Stimulated activated naive B cell treated with anti-CD40 and anti-IgM and Interleukin-4, amounts not matched to agents 10 μg/mL and 1 μg/mL and 100 μg/mL, for 72 hours (primary cell): ENCODE measurements at regions not wholly inside any gene's neighbourhood (a gene's known extent, or its start where the extent isn't known, plus 50 kb on each side); places are given as distances from the start of the nearest gene placed in this dataset.

Experiments
- ATAC-seq, 2 donors: fragments of 150-1000 bp; cut with Tn5 transposase; replicated peaks; 2 replicates each; pipeline ENCODE4 v1.10.0; 2021; ENCODE audit warnings: moderate library complexity in 1 of 2
- DNase-seq: peaks from one replicate; pipeline ENCODE4 v3.0.0; 2021
- H3K27ac Mint-ChIP-seq: one replicate; pipeline ENCODE4 v1.8.0; 2022; ENCODE audit warnings: mild to moderate bottlenecking, mixed read lengths
- H3K27me3 Mint-ChIP-seq, 2 donors: one replicate each; pipeline ENCODE4 v1.8.0; 2022; ENCODE audit warnings: mixed read lengths in 2 of 2
- H3K36me3 Mint-ChIP-seq, 2 donors: one replicate each; pipeline ENCODE4 v1.8.0; 2022; ENCODE audit warnings: mixed read lengths in 2 of 2, mild to moderate bottlenecking in 1 of 2
- H3K4me1 Mint-ChIP-seq, 2 donors: one replicate each; pipeline ENCODE4 v1.8.0; 2022; ENCODE audit warnings: mixed read lengths in 2 of 2, mild to moderate bottlenecking in 1 of 2
- H3K4me3 Mint-ChIP-seq, 2 donors: one replicate each; pipeline ENCODE4 v1.8.0; 2022; ENCODE audit warnings: mild to moderate bottlenecking in 2 of 2, mixed read lengths in 2 of 2, moderate library complexity in 1 of 2
- H3K9me3 Mint-ChIP-seq, 2 donors: one replicate each; pipeline ENCODE4 v1.8.0; 2022; ENCODE audit warnings: mixed read lengths in 2 of 2, mild to moderate bottlenecking in 1 of 2

- no peak overlapping the region for H3K4me3 Mint-ChIP-seq
- no peak overlapping the region for H3K27ac Mint-ChIP-seq
- H3K27me3 Mint-ChIP-seq = peaks cover 5 to 6% of the 10 kb centered on the region in 2 donors
- H3K9me3 Mint-ChIP-seq = peaks cover 1 to 2% of the 10 kb centered on the region in 2 donors
- H3K36me3 Mint-ChIP-seq = no peaks in the 10 kb centered on the region
- DNase-seq (no peak), ATAC-seq (no peak)
- H3K4me1 Mint-ChIP-seq = peaks cover 24% of the 10 kb centered on the region in 2 donors
These were observed 170.3 kb upstream of the TNFAIP3 start for GRCh38 chr6:137696765-137697164.

- Mint-ChIP-seq H3K36me3 (no peaks in the 10 kb centered on the region), H3K4me1 (peaks cover 25 to 30% of the 10 kb centered on the region in 2 donors), H3K27ac (no peak overlapping the region), H3K27me3 (peaks cover 5% of the 10 kb centered on the region in 2 donors), H3K4me3 (no peak overlapping the region), H3K9me3 (no peaks in the 10 kb centered on the region)
- ATAC-seq = peak; percentile 45 to 57
- DNase-seq = no peak
These were observed 169.7 kb upstream of the TNFAIP3 start for GRCh38 chr6:137697267-137697938.

GRCh38 chr6:137698636-137699030 lies 168.4 kb upstream of the TNFAIP3 start:
- H3K36me3 Mint-ChIP-seq = no peaks in the 10 kb centered on the region
- no peak overlapping the region for H3K27ac Mint-ChIP-seq
- ATAC-seq (peak; percentile 29 to 32), DNase-seq (no peak)
- H3K9me3 Mint-ChIP-seq = no peaks in the 10 kb centered on the region
- peaks cover 5% of the 10 kb centered on the region in 2 donors for H3K27me3 Mint-ChIP-seq
- no peak overlapping the region for H3K4me3 Mint-ChIP-seq
- H3K4me1 Mint-ChIP-seq = peaks cover 28 to 34% of the 10 kb centered on the region in 2 donors

- peaks cover 28 to 34% of the 10 kb centered on the region in 2 donors for H3K4me1 Mint-ChIP-seq
- ATAC-seq = peak; percentile 83 to 84
- H3K4me3 Mint-ChIP-seq = peak overlapping the region; percentile 6 to 8
- peaks cover 5% of the 10 kb centered on the region in 2 donors for H3K27me3 Mint-ChIP-seq
- no peak for DNase-seq
- H3K9me3 Mint-ChIP-seq = no peaks in the 10 kb centered on the region
- no peaks in the 10 kb centered on the region for H3K36me3 Mint-ChIP-seq
- H3K27ac Mint-ChIP-seq = peak overlapping the region; percentile 67
These were observed 167.9 kb upstream of the TNFAIP3 start for GRCh38 chr6:137699031-137699683.

GRCh38 chr6:137700161-137700560 lies 166.9 kb upstream of the TNFAIP3 start:
- Mint-ChIP-seq H3K4me3 (no peak overlapping the region), H3K9me3 (no peaks in the 10 kb centered on the region), H3K4me1 (peaks cover 33 to 41% of the 10 kb centered on the region in 2 donors), H3K36me3 (no peaks in the 10 kb centered on the region), H3K27ac (no peak overlapping the region), H3K27me3 (peaks cover 5% of the 10 kb centered on the region in 2 donors)
- ATAC-seq (no peak), DNase-seq (no peak)

- no peaks in the 10 kb centered on the region for H3K36me3 Mint-ChIP-seq
- no peaks in the 10 kb centered on the region for H3K9me3 Mint-ChIP-seq
- DNase-seq = no peak
- no peak overlapping the region for H3K4me3 Mint-ChIP-seq
- peaks cover 0 to 1% of the 10 kb centered on the region in 2 donors for H3K27me3 Mint-ChIP-seq
- no peak for ATAC-seq
- peaks cover 37 to 48% of the 10 kb centered on the region in 2 donors for H3K4me1 Mint-ChIP-seq
- no peak overlapping the region for H3K27ac Mint-ChIP-seq
These were observed 166.1 kb upstream of the TNFAIP3 start for GRCh38 chr6:137700751-137701477.

- ATAC-seq (peak in 1 of 2 donors; percentile 28), DNase-seq (no peak)
- Mint-ChIP-seq H3K27ac (no peak overlapping the region), H3K36me3 (no peaks in the 10 kb centered on the region), H3K4me3 (no peak overlapping the region), H3K9me3 (no peaks in the 10 kb centered on the region), H3K4me1 (peaks cover 46 to 59% of the 10 kb centered on the region in 2 donors), H3K27me3 (no peaks in the 10 kb centered on the region)
These were observed 165.1 kb upstream of the TNFAIP3 start for GRCh38 chr6:137701942-137702341.

- Mint-ChIP-seq H3K4me3 (no peak overlapping the region), H3K36me3 (no peaks in the 10 kb centered on the region), H3K4me1 (peaks cover 50 to 65% of the 10 kb centered on the region in 2 donors), H3K9me3 (no peaks in the 10 kb centered on the region), H3K27ac (peak overlapping the region; percentile 16), H3K27me3 (no peaks in the 10 kb centered on the region)
- ATAC-seq (no peak), DNase-seq (no peak)
These were observed 164.2 kb upstream of the TNFAIP3 start for GRCh38 chr6:137702791-137703424.

- ATAC-seq = no peak
- Mint-ChIP-seq H3K4me3 (no peak overlapping the region), H3K9me3 (no peaks in the 10 kb centered on the region), H3K4me1 (peaks cover 48 to 62% of the 10 kb centered on the region in 2 donors), H3K27me3 (no peaks in the 10 kb centered on the region), H3K36me3 (no peaks in the 10 kb centered on the region), H3K27ac (peak overlapping the region; percentile 25)
- DNase-seq = no peak
These were observed 162.3 kb upstream of the TNFAIP3 start for GRCh38 chr6:137704802-137705159.

- ATAC-seq (peak; percentile 44 to 57), DNase-seq (peak; percentile 48)
- no peaks in the 10 kb centered on the region for H3K36me3 Mint-ChIP-seq
- H3K9me3 Mint-ChIP-seq = no peaks in the 10 kb centered on the region
- peak overlapping the region; percentile 81 for H3K27ac Mint-ChIP-seq
- no peak overlapping the region for H3K4me3 Mint-ChIP-seq
- H3K4me1 Mint-ChIP-seq = peaks cover 50 to 65% of the 10 kb centered on the region in 2 donors
- H3K27me3 Mint-ChIP-seq = no peaks in the 10 kb centered on the region
These were observed 161.6 kb upstream of the TNFAIP3 start for GRCh38 chr6:137705160-137706082.

GRCh38 chr6:137706083-137706750 lies 160.8 kb upstream of the TNFAIP3 start:
- no peaks in the 10 kb centered on the region for H3K9me3 Mint-ChIP-seq
- H3K4me3 Mint-ChIP-seq = no peak overlapping the region
- no peaks in the 10 kb centered on the region for H3K36me3 Mint-ChIP-seq
- DNase-seq (no peak), ATAC-seq (no peak)
- H3K27ac Mint-ChIP-seq = peak overlapping the region; percentile 38
- H3K27me3 Mint-ChIP-seq = no peaks in the 10 kb centered on the region
- H3K4me1 Mint-ChIP-seq = peaks cover 50 to 66% of the 10 kb centered on the region in 2 donors

GRCh38 chr6:137707038-137707589 lies 159.9 kb upstream of the TNFAIP3 start:
- peaks cover 49 to 64% of the 10 kb centered on the region in 2 donors for H3K4me1 Mint-ChIP-seq
- H3K36me3 Mint-ChIP-seq = no peaks in the 10 kb centered on the region
- peak overlapping the region; percentile 55 to 84 for H3K4me3 Mint-ChIP-seq
- no peaks in the 10 kb centered on the region for H3K9me3 Mint-ChIP-seq
- DNase-seq (no peak), ATAC-seq (no peak)
- H3K27me3 Mint-ChIP-seq = no peaks in the 10 kb centered on the region
- H3K27ac Mint-ChIP-seq = peak overlapping the region; percentile 93
